ENCODE measurements at regions not wholly inside any gene's neighbourhood (a gene's known extent, or its start where the extent isn't known, plus 50 kb on each side); places are given as distances from the start of the nearest gene placed in this dataset.

- TF ChIP-seq CTCF (IDR thresholded peaks at IDR 0.05 in 4 of 5, conservative IDR thresholded peaks at IDR 0.05 in 1 of 5) (no peak), POLR2A (IDR thresholded peaks at IDR 0.05) (no peak)
- Histone ChIP-seq H3K4me1 (no peaks in the 10 kb centered on the region), H3K27ac (no peak overlapping the region), H3K36me3 (no peaks in the 10 kb centered on the region), H3K9me3 (no peaks in the 10 kb centered on the region), H3K27me3 (no peaks in the 10 kb centered on the region), H3K4me3 (no peak overlapping the region)
- ATAC-seq (no peak), DNase-seq (no peak)
- intact Hi-C loops (cut with DNase I; ENCODE audit: low total_unique reads): no loop called here
- in situ Hi-C loops (cut with MboI; ENCODE audit: low sequenced_read_pairs in 4 of 4): no loop called here
Measured at GRCh38 chrX:94493405-94493804, 819.4 kb downstream of the FAM133A start.

GRCh38 chrX:94511564-94511963 is 837.6 kb downstream of the FAM133A start:
- intact Hi-C loops (cut with DNase I; ENCODE audit: low total_unique reads): no loop called here
- H3K4me1 ChIP-seq: no peaks in the 10 kb centered on the region
- no peak for DNase-seq

GRCh38 chrX:94515009-94515408 is 841.0 kb downstream of the FAM133A start:
- Histone ChIP-seq H3K27me3 (no peaks in the 10 kb centered on the region), H3K9me3 (no peaks in the 10 kb centered on the region), H3K4me1 (no peaks in the 10 kb centered on the region), H3K36me3 (no peaks in the 10 kb centered on the region), H3K27ac (no peak overlapping the region), H3K4me3 (no peak overlapping the region)
- no peak for TF ChIP-seq CTCF (IDR thresholded peaks at IDR 0.05 in 4 of 5, conservative IDR thresholded peaks at IDR 0.05 in 1 of 5)
- TF ChIP-seq POLR2A (IDR thresholded peaks at IDR 0.05): no peak
- intact Hi-C loops (cut with DNase I; ENCODE audit: low total_unique reads) (no loop called here), in situ Hi-C loops (cut with MboI; ENCODE audit: low sequenced_read_pairs in 4 of 4) (no loop called here)
- DNase-seq (no peak), ATAC-seq (no peak)

More at GRCh38 chrX:94511564-94511963, 837.6 kb downstream of the FAM133A start:
- Histone ChIP-seq H3K36me3 (no peaks in the 10 kb centered on the region), H3K27me3 (no peaks in the 10 kb centered on the region), H3K4me3 (no peak overlapping the region), H3K9me3 (no peaks in the 10 kb centered on the region), H3K27ac (no peak overlapping the region)
- in situ Hi-C loops (cut with MboI; ENCODE audit: low sequenced_read_pairs in 4 of 4): no loop called here
- ATAC-seq: no peak
- TF ChIP-seq POLR2A (IDR thresholded peaks at IDR 0.05) (no peak), CTCF (IDR thresholded peaks at IDR 0.05 in 4 of 5, conservative IDR thresholded peaks at IDR 0.05 in 1 of 5) (no peak)

GRCh38 chrX:94524867-94525266 is 850.9 kb downstream of the FAM133A start:
- Histone ChIP-seq H3K36me3 (no peaks in the 10 kb centered on the region), H3K4me1 (no peaks in the 10 kb centered on the region), H3K9me3 (peaks cover 0 to 5% (median 0%) of the 10 kb centered on the region in 3 donors), H3K27me3 (no peaks in the 10 kb centered on the region), H3K4me3 (no peak overlapping the region), H3K27ac (no peak overlapping the region)
- intact Hi-C loops (cut with DNase I; ENCODE audit: low total_unique reads): no loop called here
- no peak for ATAC-seq
- TF ChIP-seq CTCF (IDR thresholded peaks at IDR 0.05 in 4 of 5, conservative IDR thresholded peaks at IDR 0.05 in 1 of 5) (no peak), POLR2A (IDR thresholded peaks at IDR 0.05) (no peak)
- DNase-seq: no peak
- in situ Hi-C loops (cut with MboI; ENCODE audit: low sequenced_read_pairs in 4 of 4): no loop called here

GRCh38 chrX:94545722-94546121 is 871.7 kb downstream of the FAM133A start:
- Histone ChIP-seq H3K27me3 (no peaks in the 10 kb centered on the region), H3K27ac (no peak overlapping the region), H3K4me1 (no peaks in the 10 kb centered on the region), H3K9me3 (no peaks in the 10 kb centered on the region), H3K36me3 (no peaks in the 10 kb centered on the region), H3K4me3 (no peak overlapping the region)
- intact Hi-C loops (cut with DNase I; ENCODE audit: low total_unique reads) (no loop called here), in situ Hi-C loops (cut with MboI; ENCODE audit: low sequenced_read_pairs in 4 of 4) (no loop called here)
- no peak for ATAC-seq
- no peak for DNase-seq
- TF ChIP-seq CTCF (IDR thresholded peaks at IDR 0.05 in 4 of 5, conservative IDR thresholded peaks at IDR 0.05 in 1 of 5) (no peak), POLR2A (IDR thresholded peaks at IDR 0.05) (no peak)
